Mesodermal cell (in vitro differentiated cells): ENCODE measurements at regions not wholly inside any gene's neighbourhood (a gene's known extent, or its start where the extent isn't known, plus 50 kb on each side); places are given as distances from the start of the nearest gene placed in this dataset.

Experiments
- H3K27ac ChIP-seq: 2 replicates; pipeline ENCODE4 v1.7.0; 2013; ENCODE audit warnings: mild to moderate bottlenecking, low read depth, low read length, moderate library complexity; ENCODE audit not compliant: severe bottlenecking
- H3K36me3 ChIP-seq: 2 replicates; pipeline ENCODE4 v1.7.1; 2013; ENCODE audit warnings: mild to moderate bottlenecking, low read length, moderate library complexity; ENCODE audit not compliant: control insufficient read depth, insufficient read depth
- H3K4me1 ChIP-seq: one replicate; pipeline ENCODE4 v1.7.1; 2013; ENCODE audit warnings: mild to moderate bottlenecking, low read length; ENCODE audit not compliant: insufficient read depth, control insufficient read depth, poor library complexity, severe bottlenecking
- H3K4me3 ChIP-seq: 2 replicates; pipeline ENCODE4 v1.7.0; 2013; ENCODE audit warnings: low read length, control low read depth, mild to moderate bottlenecking; ENCODE audit not compliant: insufficient read depth, poor library complexity, severe bottlenecking; ENCODE audit errors: extremely low read depth
- H3K9me3 ChIP-seq: 2 replicates; pipeline ENCODE4 v1.7.1; 2013; ENCODE audit warnings: mild to moderate bottlenecking, low read length, moderate library complexity; ENCODE audit not compliant: control insufficient read depth
- WGBS, 2 experiments: methylation state at CpG; one replicate each; pipeline ENCODE4 v1.1.5; 2013; ENCODE audit warnings: missing lambda C conversion rate in 2 of 2; ENCODE audit not compliant: insufficient coverage in 2 of 2; 5-methylcytosine and 5-hydroxymethylcytosine counted together

GRCh38 chr21:27268290-27268689 is 301.4 kb upstream of the ADAMTS5 start:
- Histone ChIP-seq H3K9me3 (no peaks in the 10 kb centered on the region), H3K36me3 (no peaks in the 10 kb centered on the region), H3K4me1 (peaks cover 10% of the 10 kb centered on the region), H3K4me3 (no peak overlapping the region), H3K27ac (no peak overlapping the region)
- no CpG with 5 or more reads among the region's 2 CpGs for WGBS, 2 experiments

GRCh38 chr21:27265949-27266348 is 299.1 kb upstream of the ADAMTS5 start:
- 93 to 100% methylated on average over 1 of the region's 2 CpGs for WGBS, 2 experiments
- H3K36me3 ChIP-seq: no peaks in the 10 kb centered on the region
- peaks cover 10% of the 10 kb centered on the region for H3K4me1 ChIP-seq
- H3K27ac ChIP-seq: no peak overlapping the region
- H3K4me3 ChIP-seq: no peak overlapping the region
- H3K9me3 ChIP-seq: no peaks in the 10 kb centered on the region

- H3K27ac ChIP-seq: no peak overlapping the region
- WGBS, 2 experiments: 100% methylated on average over 1 of the region's 1 CpG; no CpG with 5 or more reads in 1 of the 2 experiments
- H3K4me3 ChIP-seq: no peak overlapping the region
Measured at GRCh38 chr21:27265492-27265891, 298.6 kb upstream of the ADAMTS5 start.

GRCh38 chr21:27261676-27262075 is 294.8 kb upstream of the ADAMTS5 start:
- Histone ChIP-seq H3K4me1 (no peaks in the 10 kb centered on the region), H3K36me3 (no peaks in the 10 kb centered on the region), H3K4me3 (no peak overlapping the region), H3K27ac (no peak overlapping the region), H3K9me3 (no peaks in the 10 kb centered on the region)
- no CpG with 5 or more reads among the region's 2 CpGs for WGBS, 2 experiments

More at GRCh38 chr21:27265492-27265891, 298.6 kb upstream of the ADAMTS5 start:
- Histone ChIP-seq H3K4me1 (peaks cover 10% of the 10 kb centered on the region), H3K9me3 (no peaks in the 10 kb centered on the region), H3K36me3 (no peaks in the 10 kb centered on the region)

- WGBS, 2 experiments: 100% methylated on average over 1 of the region's 2 CpGs; no CpG with 5 or more reads in 1 of the 2 experiments
- no peaks in the 10 kb centered on the region for H3K4me1 ChIP-seq
- no peak overlapping the region for H3K4me3 ChIP-seq
- H3K9me3 ChIP-seq: no peaks in the 10 kb centered on the region
- H3K36me3 ChIP-seq: no peaks in the 10 kb centered on the region
- no peak overlapping the region for H3K27ac ChIP-seq
Measured at GRCh38 chr21:27260728-27261127, 293.8 kb upstream of the ADAMTS5 start.

- Histone ChIP-seq H3K27ac (no peak overlapping the region), H3K4me3 (no peak overlapping the region), H3K4me1 (no peaks in the 10 kb centered on the region), H3K9me3 (no peaks in the 10 kb centered on the region), H3K36me3 (no peaks in the 10 kb centered on the region)
- 91 to 100% methylated on average over 1 to 5 of the region's 10 CpGs for WGBS, 2 experiments
Measured at GRCh38 chr21:27258742-27259448, 292.0 kb upstream of the ADAMTS5 start.

GRCh38 chr21:27257908-27258556 is 291.1 kb upstream of the ADAMTS5 start:
- Histone ChIP-seq H3K36me3 (no peaks in the 10 kb centered on the region), H3K4me1 (no peaks in the 10 kb centered on the region), H3K4me3 (no peak overlapping the region), H3K9me3 (no peaks in the 10 kb centered on the region), H3K27ac (no peak overlapping the region)
- 88 to 100% methylated on average over 1 of the region's 3 CpGs for WGBS, 2 experiments

GRCh38 chr21:27257226-27257625 is 290.3 kb upstream of the ADAMTS5 start:
- 80 to 90% methylated on average over 5 to 6 of the region's 6 CpGs for WGBS, 2 experiments
- Histone ChIP-seq H3K4me1 (no peaks in the 10 kb centered on the region), H3K27ac (no peak overlapping the region), H3K36me3 (no peaks in the 10 kb centered on the region), H3K9me3 (no peaks in the 10 kb centered on the region), H3K4me3 (no peak overlapping the region)

- Histone ChIP-seq H3K27ac (no peak overlapping the region), H3K4me1 (no peaks in the 10 kb centered on the region), H3K4me3 (no peak overlapping the region), H3K36me3 (no peaks in the 10 kb centered on the region), H3K9me3 (no peaks in the 10 kb centered on the region)
- WGBS, 2 experiments: 100% methylated on average over 2 of the region's 2 CpGs; no CpG with 5 or more reads in 1 of the 2 experiments
Measured at GRCh38 chr21:27251752-27252151, 284.9 kb upstream of the ADAMTS5 start.

- Histone ChIP-seq H3K27ac (no peak overlapping the region), H3K36me3 (no peaks in the 10 kb centered on the region), H3K4me3 (no peak overlapping the region), H3K4me1 (peaks cover 4% of the 10 kb centered on the region), H3K9me3 (no peaks in the 10 kb centered on the region)
- 85 to 100% methylated on average over 1 of the region's 1 CpG for WGBS, 2 experiments
Measured at GRCh38 chr21:27250366-27250765, 283.5 kb upstream of the ADAMTS5 start.

GRCh38 chr21:27248814-27249213 is 281.9 kb upstream of the ADAMTS5 start:
- Histone ChIP-seq H3K36me3 (no peaks in the 10 kb centered on the region), H3K9me3 (no peaks in the 10 kb centered on the region), H3K27ac (no peak overlapping the region), H3K4me1 (peaks cover 4% of the 10 kb centered on the region), H3K4me3 (no peak overlapping the region)
- WGBS, 2 experiments: 71 to 89% methylated on average over 1 of the region's 1 CpG
